H1 (cell line): ENCODE measurements at regions not wholly inside any gene's neighbourhood (a gene's known extent, or its start where the extent isn't known, plus 50 kb on each side); places are given as distances from the start of the nearest gene placed in this dataset.
"Not testable (repeated sequence)": the region's sequence is repeated elsewhere in the genome, so short reads cannot be mapped to it uniquely, and the experiment has no call there.

Experiments
- CTCF ChIA-PET: fragments of 300-600 bp; sonication (Branson Sonifier 250); formaldehyde crosslinking; loops from one replicate; lab custom pipeline; 2021; ENCODE audit not compliant: partially characterized antibody; lab: Charles Lee
- POLR2A ChIA-PET: fragments of 300-600 bp; sonication (Branson Sonifier 250); formaldehyde crosslinking; loops from one replicate; lab custom pipeline; 2021; ENCODE audit warnings: inconsistent platforms; ENCODE audit not compliant: partially characterized antibody; lab: Charles Lee
- DNase-seq, 2 experiments: peaks; one replicate each; pipeline versions ENCODE4 v3.0.0 to v3.0.0-alpha.2; 2010 to 2022; ENCODE audit warnings: low spot score in 2 of 2, low read depth in 1 of 2, mixed read lengths in 1 of 2
- FAIRE-seq: peaks from 2 replicates; lab custom pipeline; 2011; peaks lifted over from hg19 to GRCh38; lab: Jason Lieb, UNC
- H2AFZ ChIP-seq: 2 replicates; pipeline ENCODE4 v1.8.1; 2012; ENCODE audit warnings: low read length, inconsistent platforms
- H2AK5ac ChIP-seq: 2 replicates; pipeline ENCODE4 v1.6.1; 2013; ENCODE audit warnings: low read depth, low read length
- H2BK120ac ChIP-seq: replicated peaks from 2 replicates; pipeline ENCODE3; 2013; ENCODE audit warnings: low read depth, low read length, inconsistent platforms
- H2BK12ac ChIP-seq: 2 replicates; pipeline ENCODE4 v1.6.1; 2013; ENCODE audit warnings: low read depth, low read length
- H2BK15ac ChIP-seq: 2 replicates; pipeline ENCODE4 v1.6.1; 2013; ENCODE audit warnings: low read length
- H2BK20ac ChIP-seq: 2 replicates; pipeline ENCODE4 v1.6.1; 2013; ENCODE audit warnings: low read length
- H2BK5ac ChIP-seq: 2 replicates; pipeline ENCODE4 v1.6.1; 2013; ENCODE audit warnings: low read depth, low read length
- H3K14ac ChIP-seq: 2 replicates; pipeline ENCODE4 v1.6.1; 2013; ENCODE audit warnings: inconsistent platforms; ENCODE audit not compliant: insufficient read length
- H3K18ac ChIP-seq: 2 replicates; pipeline ENCODE4 v1.6.1; 2013; ENCODE audit warnings: low read length; ENCODE audit errors: extremely low read depth
- H3K23ac ChIP-seq: 2 replicates; pipeline ENCODE4 v1.6.1; 2013; ENCODE audit warnings: inconsistent platforms; ENCODE audit not compliant: insufficient read length
- H3K23me2 ChIP-seq: 2 replicates; pipeline ENCODE4 v1.6.1; 2013; ENCODE audit warnings: low read depth, low read length
- H3K27ac ChIP-seq: 2 replicates; pipeline ENCODE4 v1.6.1; 2011; ENCODE audit warnings: low read depth, low read length, inconsistent platforms
- H3K27me3 ChIP-seq, 4 experiments: replicated peaks in 1 of 4; 1 replicate in 1 of 4; 2 replicates in 3 of 4; pipeline versions ENCODE4 v1.6.1 to v1.8.1; 2011 to 2013; ENCODE audit warnings: low read length in 3 of 4, mild to moderate bottlenecking in 3 of 4, inconsistent platforms in 2 of 4, mixed read lengths in 2 of 4, moderate library complexity in 1 of 4; ENCODE audit not compliant: control insufficient read depth in 3 of 4, insufficient read depth in 3 of 4; ENCODE audit errors: extremely low read depth in 1 of 4
- H3K36me3 ChIP-seq, 4 experiments: 2 replicates each; pipeline versions ENCODE4 v1.6.1 to v1.8.1; 2011 to 2013; ENCODE audit warnings: mild to moderate bottlenecking in 4 of 4, low read length in 3 of 4, moderate library complexity in 2 of 4, control low read depth in 1 of 4, inconsistent platforms in 1 of 4; ENCODE audit not compliant: insufficient read depth in 4 of 4, control insufficient read depth in 2 of 4
- H3K4ac ChIP-seq: replicated peaks from 2 replicates; pipeline ENCODE3; 2013; ENCODE audit warnings: low read length, low read depth, mixed read lengths, inconsistent platforms; ENCODE audit not compliant: insufficient read length
- H3K4me1 ChIP-seq, 4 experiments: replicated peaks in 1 of 4; 1 replicate in 1 of 4; 2 replicates in 3 of 4; pipeline versions ENCODE4 v1.6.1 to v1.8.1; 2011 to 2013; ENCODE audit warnings: low read length in 3 of 4, inconsistent platforms in 2 of 4, mixed read lengths in 1 of 4; ENCODE audit not compliant: insufficient read depth in 4 of 4, control insufficient read depth in 3 of 4
- H3K4me2 ChIP-seq, 2 experiments: 2 replicates each; pipeline versions ENCODE4 v1.6.1 to v1.8.1; 2011 to 2013; ENCODE audit warnings: low read depth in 2 of 2, low read length in 2 of 2, control low read depth in 1 of 2, inconsistent platforms in 1 of 2, mild to moderate bottlenecking in 1 of 2; ENCODE audit not compliant: insufficient read depth in 1 of 2
- H3K4me3 ChIP-seq, 4 experiments: fragments of 200-600, 300-600 bp in 1 of 4; sonication (generic), shearing (Covaris generic), sonication (Bioruptor Twin) in 1 of 4; 2 replicates each; pipeline versions ENCODE4 v1.5.1 to v1.8.1; 2011 to 2016; ENCODE audit warnings: low read length in 4 of 4, low read depth in 3 of 4, control low read depth in 2 of 4, inconsistent platforms in 2 of 4, mild to moderate bottlenecking in 2 of 4, mixed read lengths in 1 of 4, moderate library complexity in 1 of 4; ENCODE audit not compliant: insufficient read depth in 2 of 4; ENCODE audit errors: extremely low read depth in 1 of 4
- H3K56ac ChIP-seq: replicated peaks from 2 replicates; pipeline ENCODE3; 2013; ENCODE audit warnings: low read depth, mild to moderate bottlenecking, mixed read lengths, low read length, inconsistent platforms; ENCODE audit not compliant: insufficient read length
- H3K79me1 ChIP-seq: 2 replicates; pipeline ENCODE4 v1.6.1; 2013; ENCODE audit warnings: low read depth, low read length, control low read depth
- H3K79me2 ChIP-seq, 2 experiments: 2 replicates each; pipeline versions ENCODE4 v1.6.1 to v1.8.1; 2012 to 2013; ENCODE audit warnings: low read length in 2 of 2, mild to moderate bottlenecking in 2 of 2, inconsistent platforms in 1 of 2; ENCODE audit not compliant: insufficient read depth in 2 of 2, control insufficient read depth in 1 of 2
- H3K9ac ChIP-seq, 4 experiments: replicated peaks in 1 of 4; 1 replicate in 1 of 4; 2 replicates in 3 of 4; pipeline versions ENCODE4 v1.6.1 to v1.8.1; 2011 to 2013; ENCODE audit warnings: low read depth in 3 of 4, low read length in 3 of 4, control low read depth in 2 of 4, mild to moderate bottlenecking in 2 of 4, moderate library complexity in 2 of 4, inconsistent platforms in 1 of 4; ENCODE audit errors: extremely low read depth in 1 of 4
- H3K9me3 ChIP-seq, 2 experiments: 2 replicates each; pipeline versions ENCODE4 v1.6.1 to v1.8.1; 2012 to 2013; ENCODE audit warnings: mild to moderate bottlenecking in 2 of 2, moderate library complexity in 2 of 2, control low read depth in 1 of 2, inconsistent platforms in 1 of 2, low read depth in 1 of 2, low read length in 1 of 2, mixed read lengths in 1 of 2; ENCODE audit not compliant: insufficient read depth in 2 of 2
- H4K20me1 ChIP-seq, 2 experiments: replicated peaks in 1 of 2; 2 replicates each; pipeline versions ENCODE3 to v1.8.1; 2011 to 2013; ENCODE audit warnings: inconsistent platforms in 2 of 2, low read length in 2 of 2, mild to moderate bottlenecking in 1 of 2; ENCODE audit not compliant: insufficient read depth in 2 of 2, control insufficient read depth in 1 of 2
- H4K5ac ChIP-seq: 2 replicates; pipeline ENCODE4 v1.6.1; 2013; ENCODE audit warnings: low read length, low read depth, mixed read lengths, inconsistent platforms; ENCODE audit not compliant: insufficient read length
- H4K8ac ChIP-seq: 2 replicates; pipeline ENCODE4 v1.8.0; 2013; ENCODE audit warnings: mild to moderate bottlenecking, moderate library complexity, low read length, inconsistent platforms; ENCODE audit not compliant: insufficient read depth; ENCODE audit errors: extremely low read depth
- H4K91ac ChIP-seq: replicated peaks from 2 replicates; pipeline ENCODE3; 2013; ENCODE audit warnings: low read length, mixed read lengths, inconsistent platforms; ENCODE audit not compliant: insufficient read length
- WGBS, 2 experiments: shearing (Covaris generic) in 1 of 2; methylation state at CpG; one replicate each; pipeline versions ENCODE4 v1.1.6 to v1.1.7; 2013 to 2015; ENCODE audit warnings: low lambda C conversion rate in 2 of 2, mixed read lengths in 2 of 2, inconsistent platforms in 1 of 2, low coverage in 1 of 2, missing lambda C conversion rate in 1 of 2; ENCODE audit not compliant: insufficient replicate concordance in 2 of 2, insufficient coverage in 1 of 2, insufficient read length in 1 of 2; ENCODE audit errors: extremely low coverage in 1 of 2, missing lambda C conversion rate in 1 of 2; 5-methylcytosine and 5-hydroxymethylcytosine counted together

DNA sequence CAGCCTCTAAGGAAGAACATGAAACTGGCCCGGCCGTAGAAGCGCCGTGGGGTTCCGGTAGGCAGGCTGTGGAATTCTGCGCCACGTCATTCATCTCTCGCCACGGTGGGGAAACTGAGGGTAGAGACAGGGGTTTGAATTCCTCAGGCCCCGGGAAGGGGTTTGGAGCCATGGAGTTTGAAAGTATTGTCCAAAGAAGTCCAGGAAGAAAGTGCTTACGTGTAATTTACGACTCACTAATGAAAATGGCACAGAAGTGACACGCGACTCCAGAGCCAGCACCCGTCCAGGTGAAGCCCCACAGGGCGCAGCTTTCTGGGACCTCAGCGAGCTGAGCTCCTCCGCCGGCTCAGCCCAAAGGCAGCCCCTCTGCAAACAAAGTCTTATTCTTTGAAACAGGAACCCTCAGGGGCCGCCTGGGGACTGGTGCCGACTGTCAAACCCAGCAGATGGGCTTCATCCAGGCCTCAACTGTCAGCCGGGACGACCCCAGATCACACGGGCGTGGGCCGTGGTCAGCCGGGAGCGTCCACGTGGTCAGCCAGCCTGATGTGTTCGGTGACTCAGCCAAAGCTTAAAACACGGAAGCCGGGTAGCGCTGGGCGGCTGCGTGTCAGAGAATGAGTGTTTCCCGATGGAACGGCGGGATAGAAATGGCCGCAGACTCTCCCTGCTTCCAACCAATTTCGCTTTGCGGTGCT is 200.0 kb downstream of the LAT start:
- H2BK5ac ChIP-seq, H3K36me3 ChIP-seq, H2BK12ac ChIP-seq, H2BK20ac ChIP-seq, H3K4me2 ChIP-seq, H2BK15ac ChIP-seq, H3K18ac ChIP-seq, H2BK120ac ChIP-seq, H4K20me1 ChIP-seq, H4K5ac ChIP-seq, H3K27ac ChIP-seq, H3K27me3 ChIP-seq, H4K8ac ChIP-seq, H3K79me1 ChIP-seq, H3K14ac ChIP-seq, POLR2A ChIA-PET, H3K56ac ChIP-seq, H4K91ac ChIP-seq, H3K9me3 ChIP-seq, H2AFZ ChIP-seq, H3K4ac ChIP-seq, H3K9ac ChIP-seq, DNase-seq, FAIRE-seq, H2AK5ac ChIP-seq, H3K23me2 ChIP-seq, CTCF ChIA-PET, H3K23ac ChIP-seq, H3K4me3 ChIP-seq, H3K4me1 ChIP-seq, H3K79me2 ChIP-seq: not testable (repeated sequence)
- 93% methylated on average over 25 of the region's 41 CpGs; no CpG with 5 or more reads in 1 of the 2 experiments for WGBS, 2 experiments
